Mucosa of descending colon (tissue), 3 donors: ENCODE measurements at regions not wholly inside any gene's neighbourhood (a gene's known extent, or its start where the extent isn't known, plus 50 kb on each side); places are given as distances from the start of the nearest gene placed in this dataset.
A peak's percentile ranks its signal among the peaks of the same experiment; 100 is the strongest.

Experiments used
- ATAC-seq: fragments of 200-7000 bp; cut with Tn5 transposase; one replicate; pipeline ENCODE4 v1.9.1; 2020; ENCODE audit warnings: mild to moderate bottlenecking, moderate library complexity
- DNase-seq, 3 donors: peaks; one replicate each; pipeline ENCODE4 v3.0.0-alpha.2; 2020
- H3K36me3 ChIP-seq: fragments of 200-600 bp; one replicate; pipeline ENCODE4 v1.8.0; 2021; ENCODE audit warnings: low read depth, mild to moderate bottlenecking
- H3K4me1 ChIP-seq: fragments of 200-600 bp; one replicate; pipeline ENCODE4 v1.8.0; 2021; ENCODE audit warnings: low read depth, mild to moderate bottlenecking
- H3K4me3 ChIP-seq: fragments of 200-600 bp; one replicate; pipeline ENCODE4 v1.8.0; 2021; ENCODE audit warnings: mild to moderate bottlenecking
- H3K9me3 ChIP-seq: fragments of 200-600 bp; one replicate; pipeline ENCODE4 v1.8.0; 2021; ENCODE audit warnings: mild to moderate bottlenecking
- CTCF ChIP-seq: fragments of 200-600 bp; IDR thresholded peaks from one replicate; pipeline ENCODE4 v1.8.0; 2022; ENCODE audit warnings: antibody characterized with exemption, mild to moderate bottlenecking
- intact Hi-C, 2 donors: fragments of 100-400 bp; cut with DNase I in 1 of 2; cut with micrococcal nuclease in 1 of 2; formaldehyde crosslinking; loops; one replicate each; pipeline versions ENCODE4 v1.11.0 to v1.11.1; 2022; cut with DNase I, micrococcal nuclease
- donor health status: DM: no; HTN: no; CAD: no; lungs with moderate emphysema.
- donor health status: DM: no; HTN: no; CAD: no.
- donor health status: DM: no; HTN: yes; CAD: no.

GRCh38 chr12:86627001-86627400, 370.8 kb upstream of the MGAT4C start:
- intact Hi-C loops, result no loop called here
- no peak for TF ChIP-seq CTCF
- Histone ChIP-seq H3K4me1 (no peaks in the 10 kb centered on the region), H3K9me3 (peaks cover 27% of the 10 kb centered on the region), H3K36me3 (no peaks in the 10 kb centered on the region), H3K4me3 (no peak overlapping the region)
- ATAC-seq (no peak), DNase-seq (peak in 1 of 3 donors; percentile 25)

GRCh38 chr12:86623267-86623666, 367.1 kb upstream of the MGAT4C start:
- ATAC-seq (no peak), DNase-seq (no peak)
- peaks cover 26% of the 10 kb centered on the region for H3K9me3 ChIP-seq
- H3K4me1 ChIP-seq, result no peaks in the 10 kb centered on the region
- TF ChIP-seq CTCF, result no peak
- H3K4me3 ChIP-seq, result no peak overlapping the region
- intact Hi-C loops, result no loop called here
- H3K36me3 ChIP-seq, result no peaks in the 10 kb centered on the region

GRCh38 chr12:86621957-86622356, 365.8 kb upstream of the MGAT4C start:
- intact Hi-C loops, result no loop called here
- no peaks in the 10 kb centered on the region for H3K4me1 ChIP-seq
- no peaks in the 10 kb centered on the region for H3K36me3 ChIP-seq
- peaks cover 23% of the 10 kb centered on the region for H3K9me3 ChIP-seq
- no peak overlapping the region for H3K4me3 ChIP-seq
- no peak for ATAC-seq
- no peak for DNase-seq
- no peak for TF ChIP-seq CTCF

- no peak for TF ChIP-seq CTCF
- no peaks in the 10 kb centered on the region for H3K36me3 ChIP-seq
- ATAC-seq (no peak), DNase-seq (no peak)
- intact Hi-C loops, result no loop called here
- H3K4me3 ChIP-seq, result no peak overlapping the region
- H3K4me1 ChIP-seq, result no peaks in the 10 kb centered on the region
- H3K9me3 ChIP-seq, result no peaks in the 10 kb centered on the region
These were observed 357.1 kb upstream of the MGAT4C start for GRCh38 chr12:86613311-86613710.

GRCh38 chr12:86608638-86609037, 352.4 kb upstream of the MGAT4C start:
- no peak for TF ChIP-seq CTCF
- ATAC-seq (no peak), DNase-seq (no peak)
- no peaks in the 10 kb centered on the region for H3K9me3 ChIP-seq
- H3K4me3 ChIP-seq, result no peak overlapping the region
- intact Hi-C loops, result no loop called here
- H3K4me1 ChIP-seq, result no peaks in the 10 kb centered on the region
- no peaks in the 10 kb centered on the region for H3K36me3 ChIP-seq

- DNase-seq (peak in 1 of 3 donors; percentile 26), ATAC-seq (no peak)
- no peaks in the 10 kb centered on the region for H3K4me1 ChIP-seq
- no peaks in the 10 kb centered on the region for H3K9me3 ChIP-seq
- no peak for TF ChIP-seq CTCF
- H3K36me3 ChIP-seq, result no peaks in the 10 kb centered on the region
- intact Hi-C loops, result no loop called here
- no peak overlapping the region for H3K4me3 ChIP-seq
These were observed 345.5 kb upstream of the MGAT4C start for GRCh38 chr12:86601550-86602308.
